Panc1 (cell line): ENCODE measurements at regions not wholly inside any gene's neighbourhood (a gene's known extent, or its start where the extent isn't known, plus 50 kb on each side); places are given as distances from the start of the nearest gene placed in this dataset.

Source experiments
- POLR2AphosphoS5 ChIP-seq: IDR thresholded peaks from 2 replicates; pipeline ENCODE4 v1.6.1; 2012; ENCODE audit warnings: mild to moderate bottlenecking, low read depth, low read length, moderate library complexity
- SIN3A ChIP-seq: IDR thresholded peaks from 2 replicates; pipeline ENCODE4 v1.6.1; 2012; ENCODE audit warnings: low read depth, mild to moderate bottlenecking, low read length, moderate library complexity, borderline replicate concordance; ENCODE audit not compliant: insufficient read depth
- TCF7L2 ChIP-seq: IDR thresholded peaks from 2 replicates; pipeline ENCODE4 v1.6.1; 2011; ENCODE audit warnings: mild to moderate bottlenecking, low read depth, low read length, inconsistent platforms
- TF ChIP-seq, protein P1 (sequence below): fragments of 450-650 bp; IDR thresholded peaks from 2 replicates; pipeline ENCODE4 v1.5.1; 2017; ENCODE audit warnings: mild to moderate bottlenecking
- TF ChIP-seq, protein P2 (sequence below), 2 experiments: IDR thresholded peaks; 2 replicates each; pipeline ENCODE4 v1.6.1; 2011 to 2012; ENCODE audit warnings: low read depth in 2 of 2, control low read depth in 1 of 2, low read length in 1 of 2, mild to moderate bottlenecking in 1 of 2, moderate library complexity in 1 of 2; ENCODE audit not compliant: insufficient read depth in 1 of 2

DNA sequence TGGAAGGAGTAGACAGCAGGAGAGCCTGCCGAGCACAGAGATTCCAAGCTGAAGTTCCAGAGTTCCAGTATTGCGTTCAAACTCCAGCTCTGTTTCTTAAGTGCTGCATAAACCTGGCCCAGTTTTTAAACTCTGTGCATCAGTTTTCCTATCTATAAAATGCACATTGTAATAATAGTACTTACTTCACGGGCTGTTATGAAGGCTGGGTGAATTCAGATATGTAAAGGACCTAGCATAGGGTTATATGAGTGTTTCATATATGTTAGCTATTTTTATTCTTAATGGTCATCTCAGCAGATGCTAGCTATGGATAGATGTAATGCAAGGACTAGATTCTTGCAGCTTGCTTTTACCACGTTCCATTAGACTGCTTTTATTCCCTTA is 293.1 kb upstream of the SEMA3C start:
- TF ChIP-seq, protein P1, sequence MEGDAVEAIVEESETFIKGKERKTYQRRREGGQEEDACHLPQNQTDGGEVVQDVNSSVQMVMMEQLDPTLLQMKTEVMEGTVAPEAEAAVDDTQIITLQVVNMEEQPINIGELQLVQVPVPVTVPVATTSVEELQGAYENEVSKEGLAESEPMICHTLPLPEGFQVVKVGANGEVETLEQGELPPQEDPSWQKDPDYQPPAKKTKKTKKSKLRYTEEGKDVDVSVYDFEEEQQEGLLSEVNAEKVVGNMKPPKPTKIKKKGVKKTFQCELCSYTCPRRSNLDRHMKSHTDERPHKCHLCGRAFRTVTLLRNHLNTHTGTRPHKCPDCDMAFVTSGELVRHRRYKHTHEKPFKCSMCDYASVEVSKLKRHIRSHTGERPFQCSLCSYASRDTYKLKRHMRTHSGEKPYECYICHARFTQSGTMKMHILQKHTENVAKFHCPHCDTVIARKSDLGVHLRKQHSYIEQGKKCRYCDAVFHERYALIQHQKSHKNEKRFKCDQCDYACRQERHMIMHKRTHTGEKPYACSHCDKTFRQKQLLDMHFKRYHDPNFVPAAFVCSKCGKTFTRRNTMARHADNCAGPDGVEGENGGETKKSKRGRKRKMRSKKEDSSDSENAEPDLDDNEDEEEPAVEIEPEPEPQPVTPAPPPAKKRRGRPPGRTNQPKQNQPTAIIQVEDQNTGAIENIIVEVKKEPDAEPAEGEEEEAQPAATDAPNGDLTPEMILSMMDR = no peak
- no peak for TF ChIP-seq POLR2AphosphoS5
- no peak for TF ChIP-seq SIN3A
- TF ChIP-seq TCF7L2 = no peak
- TF ChIP-seq, protein P2, sequence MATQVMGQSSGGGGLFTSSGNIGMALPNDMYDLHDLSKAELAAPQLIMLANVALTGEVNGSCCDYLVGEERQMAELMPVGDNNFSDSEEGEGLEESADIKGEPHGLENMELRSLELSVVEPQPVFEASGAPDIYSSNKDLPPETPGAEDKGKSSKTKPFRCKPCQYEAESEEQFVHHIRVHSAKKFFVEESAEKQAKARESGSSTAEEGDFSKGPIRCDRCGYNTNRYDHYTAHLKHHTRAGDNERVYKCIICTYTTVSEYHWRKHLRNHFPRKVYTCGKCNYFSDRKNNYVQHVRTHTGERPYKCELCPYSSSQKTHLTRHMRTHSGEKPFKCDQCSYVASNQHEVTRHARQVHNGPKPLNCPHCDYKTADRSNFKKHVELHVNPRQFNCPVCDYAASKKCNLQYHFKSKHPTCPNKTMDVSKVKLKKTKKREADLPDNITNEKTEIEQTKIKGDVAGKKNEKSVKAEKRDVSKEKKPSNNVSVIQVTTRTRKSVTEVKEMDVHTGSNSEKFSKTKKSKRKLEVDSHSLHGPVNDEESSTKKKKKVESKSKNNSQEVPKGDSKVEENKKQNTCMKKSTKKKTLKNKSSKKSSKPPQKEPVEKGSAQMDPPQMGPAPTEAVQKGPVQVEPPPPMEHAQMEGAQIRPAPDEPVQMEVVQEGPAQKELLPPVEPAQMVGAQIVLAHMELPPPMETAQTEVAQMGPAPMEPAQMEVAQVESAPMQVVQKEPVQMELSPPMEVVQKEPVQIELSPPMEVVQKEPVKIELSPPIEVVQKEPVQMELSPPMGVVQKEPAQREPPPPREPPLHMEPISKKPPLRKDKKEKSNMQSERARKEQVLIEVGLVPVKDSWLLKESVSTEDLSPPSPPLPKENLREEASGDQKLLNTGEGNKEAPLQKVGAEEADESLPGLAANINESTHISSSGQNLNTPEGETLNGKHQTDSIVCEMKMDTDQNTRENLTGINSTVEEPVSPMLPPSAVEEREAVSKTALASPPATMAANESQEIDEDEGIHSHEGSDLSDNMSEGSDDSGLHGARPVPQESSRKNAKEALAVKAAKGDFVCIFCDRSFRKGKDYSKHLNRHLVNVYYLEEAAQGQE (IDR thresholded peaks at IDR 0.05; ENCODE audit: insufficient read depth in 1 of 2, low read depth in 2 of 2, low read length in 1 of 2) = no peak
